Gastrocnemius medialis (tissue), 4 donors: ENCODE measurements at regions not wholly inside any gene's neighbourhood (a gene's known extent, or its start where the extent isn't known, plus 50 kb on each side); places are given as distances from the start of the nearest gene placed in this dataset.

Experiments used
- CTCF ChIP-seq, 5 experiments: fragments of 450-650 bp in 3 of 5; fragments of 200-600 bp in 2 of 5; sonication (generic) in 2 of 5; IDR thresholded peaks in 4 of 5; conservative IDR thresholded peaks in 1 of 5; 1 replicate in 4 of 5; 2 replicates in 1 of 5; pipeline ENCODE4 v1.5.1; 2016 to 2019; ENCODE audit warnings: antibody characterized with exemption in 5 of 5, mild to moderate bottlenecking in 3 of 5, moderate library complexity in 3 of 5
- POLR2A ChIP-seq, 2 donors: fragments of 450-650 bp; IDR thresholded peaks; one replicate each; pipeline ENCODE4 v1.6.1; 2017; ENCODE audit warnings: antibody characterized with exemption in 2 of 2, mild to moderate bottlenecking in 2 of 2, moderate library complexity in 2 of 2

- no peak for TF ChIP-seq CTCF (IDR thresholded peaks at IDR 0.05 in 4 of 5, conservative IDR thresholded peaks at IDR 0.05 in 1 of 5)
- TF ChIP-seq POLR2A (IDR thresholded peaks at IDR 0.05): no peak
These were observed 107.5 kb downstream of the NPTX2 start for GRCh38 chr7:98724591-98724990.
